Urothelium cell line (cell line): ENCODE measurements at regions not wholly inside any gene's neighbourhood (a gene's known extent, or its start where the extent isn't known, plus 50 kb on each side); places are given as distances from the start of the nearest gene placed in this dataset.

ENCODE experiments used
- DNase-seq: peaks from one replicate; pipeline ENCODE4 v3.0.0; 2011; ENCODE audit warnings: low spot score, mixed read lengths
- FAIRE-seq: peaks from 2 replicates; lab custom pipeline; 2011; peaks lifted over from hg19 to GRCh38; lab: Jason Lieb, UNC

- DNase-seq: peak; percentile 4
- FAIRE-seq: no peak
Observed at GRCh38 chr9:4435197-4435596, 55.1 kb upstream of the SLC1A1 start.

DNA sequence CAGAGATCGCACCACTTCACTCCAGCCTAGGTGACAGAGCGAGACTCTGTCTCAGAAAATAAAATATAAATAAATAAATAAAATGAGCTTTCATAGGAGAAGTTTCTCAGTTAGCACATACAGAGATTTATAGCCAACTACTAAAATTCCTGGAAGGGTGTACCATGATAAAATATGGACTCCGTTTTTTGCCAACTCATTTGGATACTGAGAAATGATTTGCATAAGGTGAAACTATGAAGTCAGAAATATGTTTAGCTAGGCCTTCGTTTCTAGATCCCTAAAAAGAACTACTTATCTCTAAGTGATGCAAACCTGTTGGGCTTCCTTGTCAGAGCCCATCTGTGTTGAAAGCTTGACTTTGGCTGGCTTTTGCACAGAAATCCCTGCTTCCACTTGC lies 56.9 kb upstream of the SLC1A1 start:
- no peak for DNase-seq
- FAIRE-seq: no peak

GRCh38 chr9:4430432-4431261 lies 59.6 kb upstream of the SLC1A1 start:
- FAIRE-seq: no peak
- DNase-seq: no peak

DNA sequence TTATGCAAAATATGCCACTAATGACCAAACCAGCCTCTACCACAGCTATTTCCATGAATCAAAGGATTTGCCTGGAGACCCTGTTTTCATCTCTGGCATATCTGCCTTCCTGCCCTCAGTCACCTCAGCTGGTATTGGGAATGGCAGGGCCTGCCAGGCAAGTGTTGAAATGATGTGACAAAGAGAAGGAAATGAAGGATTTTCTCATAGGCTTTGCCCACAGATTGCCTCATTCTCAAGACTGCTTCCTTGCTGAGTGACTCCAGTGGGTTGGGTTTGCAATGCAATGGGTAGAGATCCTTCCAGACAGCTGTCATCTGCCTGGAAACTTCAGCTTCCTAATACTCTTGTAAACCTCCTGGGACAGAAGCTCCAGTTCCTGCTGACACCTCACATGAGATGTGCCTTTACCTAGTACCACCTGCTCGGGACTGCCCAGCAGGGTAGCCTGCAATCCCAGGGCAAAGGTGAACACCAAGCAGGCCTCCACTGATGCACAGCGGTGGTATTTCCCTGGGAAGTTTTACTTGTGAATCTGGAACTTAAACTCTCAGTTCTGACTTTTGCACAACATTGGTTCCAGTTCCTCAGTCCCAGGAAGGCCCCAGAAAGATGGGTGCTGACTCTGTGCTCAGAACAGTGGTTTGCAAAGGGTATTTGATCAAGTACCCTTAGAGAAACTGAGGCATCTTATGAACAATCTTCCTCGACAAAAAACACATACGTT lies 64.8 kb upstream of the SLC1A1 start:
- no peak for FAIRE-seq
- DNase-seq: no peak

GRCh38 chr9:4424891-4425290 lies 65.4 kb upstream of the SLC1A1 start:
- DNase-seq: no peak

DNA sequence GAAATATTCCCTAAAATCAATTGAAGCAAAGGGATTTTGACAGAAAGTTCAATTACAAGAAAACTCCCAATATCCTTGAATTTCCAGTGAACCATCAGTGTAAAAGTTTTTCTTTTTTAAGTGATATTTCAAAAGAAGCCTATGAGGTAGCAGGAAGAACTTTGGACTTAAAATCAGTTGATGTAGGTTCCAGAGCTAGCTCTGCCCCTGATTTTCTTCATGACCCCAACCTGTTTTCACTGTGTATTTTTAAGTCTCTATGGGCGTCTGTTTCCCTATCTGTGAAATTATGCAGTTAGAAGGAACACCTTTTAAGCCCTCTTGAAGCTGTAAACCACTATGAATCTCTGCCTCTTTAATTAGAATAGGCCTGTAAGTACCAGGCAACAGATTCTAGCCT lies 66.2 kb upstream of the SLC1A1 start:
- FAIRE-seq (no peak), DNase-seq (no peak)

More at GRCh38 chr9:4424891-4425290, 65.4 kb upstream of the SLC1A1 start:
- FAIRE-seq: no peak

GRCh38 chr9:4423207-4423610 lies 67.1 kb upstream of the SLC1A1 start:
- no peak for FAIRE-seq

GRCh38 chr9:4422495-4422894 lies 67.8 kb upstream of the SLC1A1 start:
- DNase-seq (no peak), FAIRE-seq (no peak)

More at GRCh38 chr9:4423207-4423610, 67.1 kb upstream of the SLC1A1 start:
- DNase-seq: no peak

GRCh38 chr9:4421847-4422246 lies 68.4 kb upstream of the SLC1A1 start:
- DNase-seq (no peak), FAIRE-seq (no peak)

- DNase-seq (no peak), FAIRE-seq (no peak)
Observed at GRCh38 chr9:4420351-4420750, 69.9 kb upstream of the SLC1A1 start.

DNA sequence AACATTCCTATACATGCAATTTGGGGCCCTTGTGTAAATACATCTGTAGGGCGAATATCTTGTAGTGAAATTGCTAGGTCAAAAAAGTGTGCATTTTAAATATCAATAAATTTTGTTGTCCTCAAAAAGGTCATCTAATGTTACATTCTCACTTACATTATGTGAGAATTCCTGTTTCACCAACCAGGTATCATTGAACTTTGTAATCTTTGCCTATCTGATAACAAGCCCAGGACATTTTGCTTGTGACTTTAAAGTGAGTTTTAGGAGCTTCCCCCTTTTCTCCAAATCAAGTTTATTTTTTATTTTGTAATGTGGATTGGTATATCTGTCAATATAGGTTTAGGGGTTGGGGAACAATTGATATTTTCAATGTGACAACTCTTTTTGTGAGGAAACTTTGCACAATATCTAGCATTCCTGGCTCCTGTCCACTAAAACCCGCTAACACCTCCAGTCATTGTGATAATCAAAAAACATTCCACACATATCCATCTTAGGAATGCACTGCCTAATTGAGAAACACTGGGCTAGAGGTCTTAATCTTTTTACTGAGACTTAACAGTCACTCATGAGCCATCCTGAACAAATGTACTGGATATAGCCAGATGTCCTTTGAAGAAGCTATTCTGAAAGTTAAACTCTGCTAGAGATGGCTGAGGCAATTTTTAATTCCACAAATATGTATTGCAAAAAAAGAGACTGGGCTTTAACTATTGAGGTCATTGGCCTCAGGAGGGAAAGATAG lies 72.5 kb upstream of the SLC1A1 start:
- no peak for DNase-seq
- FAIRE-seq: no peak

- no peak for DNase-seq
- no peak for FAIRE-seq
Observed at GRCh38 chr9:4416467-4416866, 73.8 kb upstream of the SLC1A1 start.

DNA sequence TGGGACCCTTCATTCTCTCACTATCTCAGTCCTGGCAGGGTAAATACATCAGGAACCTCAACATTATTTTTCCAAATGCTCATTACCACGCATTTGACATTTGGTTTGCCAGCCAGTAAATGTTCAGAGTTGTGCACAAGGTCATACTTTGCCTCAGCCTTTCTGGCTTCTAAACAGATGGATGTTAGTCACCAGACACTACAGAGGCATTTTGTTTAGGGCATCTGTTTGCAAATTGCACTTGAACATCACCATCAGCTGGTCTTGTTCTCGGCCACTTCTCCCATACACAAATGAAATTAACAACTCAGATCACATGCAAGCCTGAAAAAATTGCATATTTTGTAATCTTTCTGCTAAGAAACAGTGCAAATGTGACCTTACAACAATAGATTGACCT lies 75.0 kb upstream of the SLC1A1 start:
- FAIRE-seq: no peak
- DNase-seq: no peak

- no peak for FAIRE-seq
- no peak for DNase-seq
Observed at GRCh38 chr9:4413856-4414255, 76.4 kb upstream of the SLC1A1 start.

GRCh38 chr9:4404156-4404555 lies 86.1 kb upstream of the SLC1A1 start:
- no peak for FAIRE-seq

GRCh38 chr9:4402501-4402900 lies 87.8 kb upstream of the SLC1A1 start:
- FAIRE-seq (no peak), DNase-seq (no peak)

More at GRCh38 chr9:4404156-4404555, 86.1 kb upstream of the SLC1A1 start:
- DNase-seq: no peak

GRCh38 chr9:4400731-4401130 lies 89.5 kb upstream of the SLC1A1 start:
- DNase-seq (no peak), FAIRE-seq (no peak)

DNA sequence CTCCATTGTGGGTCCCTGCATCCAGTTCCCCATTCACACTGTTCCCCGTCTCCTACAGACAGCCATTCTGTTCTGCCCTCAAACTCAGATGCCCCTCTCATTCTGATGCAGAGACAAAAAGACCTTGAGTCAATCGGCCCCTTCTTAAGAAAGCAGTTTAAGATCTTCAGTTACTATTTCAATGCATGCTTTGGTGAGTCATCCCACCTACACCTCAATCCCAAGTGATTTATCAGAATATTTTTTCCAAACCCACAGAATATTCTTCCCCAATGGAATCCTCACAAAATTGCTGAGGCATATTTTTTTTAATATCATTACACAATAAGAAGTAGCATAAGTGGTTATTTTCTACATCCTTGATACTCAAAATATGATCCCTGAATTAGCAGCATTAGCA lies 92.4 kb upstream of the SLC1A1 start:
- DNase-seq (no peak), FAIRE-seq (no peak)

GRCh38 chr9:4393806-4394523 lies 94.1 kb upstream of the GLIS3 start:
- no peak for FAIRE-seq

GRCh38 chr9:4389755-4390154 lies 89.9 kb upstream of the GLIS3 start:
- FAIRE-seq (no peak), DNase-seq (no peak)

More at GRCh38 chr9:4393806-4394523, 94.1 kb upstream of the GLIS3 start:
- no peak for DNase-seq

- no peak for DNase-seq
Observed at GRCh38 chr9:4389003-4389402, 89.1 kb upstream of the GLIS3 start.

More at GRCh38 chr9:4389003-4389402, 89.1 kb upstream of the GLIS3 start:
- FAIRE-seq: no peak
